Breast epithelium (tissue), 4 donors: ENCODE measurements at regions not wholly inside any gene's neighbourhood (a gene's known extent, or its start where the extent isn't known, plus 50 kb on each side); places are given as distances from the start of the nearest gene placed in this dataset.

Experiments used
- DNase-seq, 2 donors: peaks; one replicate each; pipeline ENCODE4 v3.0.0-alpha.2; 2019; ENCODE audit warnings: low spot score in 2 of 2
- H3K27ac ChIP-seq, 2 donors: fragments of 200-600 bp; sonication (generic) in 1 of 2; one replicate each; pipeline ENCODE4 v1.5.1; 2016 to 2019; ENCODE audit warnings: mild to moderate bottlenecking in 1 of 2
- H3K27me3 ChIP-seq, 2 donors: fragments of 200-600 bp; sonication (generic) in 1 of 2; one replicate each; pipeline versions ENCODE4 v1.5.1 to v1.6.0; 2017 to 2019; ENCODE audit warnings: control low read depth in 1 of 2, mild to moderate bottlenecking in 1 of 2
- H3K36me3 ChIP-seq: fragments of 200-600 bp; one replicate; pipeline ENCODE4 v1.5.1; 2019
- H3K4me1 ChIP-seq, 2 donors: fragments of 200-600 bp; sonication (generic); one replicate each; pipeline ENCODE4 v1.5.1; 2016 to 2019; ENCODE audit warnings: control low read depth in 1 of 2
- H3K4me3 ChIP-seq, 3 donors: fragments of 200-600 bp; sonication (generic); 1 replicate in 2 of 3; 2 replicates in 1 of 3; pipeline ENCODE4 v1.5.1; 2016 to 2019; ENCODE audit warnings: mild to moderate bottlenecking in 3 of 3, moderate library complexity in 2 of 3
- H3K9me3 ChIP-seq, 2 donors: fragments of 200-600 bp; sonication (generic) in 1 of 2; one replicate each; pipeline ENCODE4 v1.5.1; 2016 to 2019; ENCODE audit warnings: control low read depth in 1 of 2
- CTCF ChIP-seq, 3 donors: fragments of 450-650 bp; IDR thresholded peaks; one replicate each; pipeline ENCODE4 v1.5.1; 2016 to 2017; ENCODE audit warnings: antibody characterized with exemption in 3 of 3, mild to moderate bottlenecking in 3 of 3, moderate library complexity in 3 of 3
- POLR2A ChIP-seq: fragments of 450-650 bp; IDR thresholded peaks from one replicate; pipeline ENCODE4 v1.6.1; 2016; ENCODE audit warnings: antibody characterized with exemption, mild to moderate bottlenecking, moderate library complexity
- POLR2AphosphoS5 ChIP-seq, 3 donors: sonication (generic); formaldehyde crosslinking; IDR thresholded peaks; one replicate each; pipeline ENCODE4 v1.6.1; 2017; ENCODE audit warnings: antibody characterized with exemption in 3 of 3
- intact Hi-C: fragments of 100-400 bp; cut with DNase I; formaldehyde crosslinking; loops from one replicate; pipeline ENCODE4 v1.15.1; 2023; ENCODE audit warnings: low total_unique reads

- Histone ChIP-seq H3K4me1 (no peaks in the 10 kb centered on the region), H3K9me3 (no peaks in the 10 kb centered on the region), H3K4me3 (no peak overlapping the region), H3K27ac (no peak overlapping the region), H3K36me3 (no peaks in the 10 kb centered on the region), H3K27me3 (no peaks in the 10 kb centered on the region)
- intact Hi-C loops = no loop called here
- no peak for DNase-seq
- no peak for TF ChIP-seq POLR2A
These were observed 313.6 kb upstream of the CDH20 start for GRCh38 chr18:61019338-61020301.

- intact Hi-C loops = no loop called here
- TF ChIP-seq POLR2AphosphoS5 (IDR thresholded peaks at IDR 0.05) = no peak
- TF ChIP-seq CTCF (IDR thresholded peaks at IDR 0.05) = no peak
- no peak for TF ChIP-seq POLR2A
- no peak for DNase-seq
- H3K36me3 ChIP-seq = no peaks in the 10 kb centered on the region
- no peaks in the 10 kb centered on the region for H3K4me1 ChIP-seq
- no peak overlapping the region for H3K27ac ChIP-seq
- H3K9me3 ChIP-seq = no peaks in the 10 kb centered on the region
- H3K27me3 ChIP-seq = no peaks in the 10 kb centered on the region
- no peak overlapping the region for H3K4me3 ChIP-seq
These were observed 307.6 kb upstream of the CDH20 start for GRCh38 chr18:61025596-61025995.

GRCh38 chr18:61031626-61032025 is 301.6 kb upstream of the CDH20 start:
- Histone ChIP-seq H3K4me3 (no peak overlapping the region), H3K4me1 (no peaks in the 10 kb centered on the region), H3K27ac (no peak overlapping the region)

GRCh38 chr18:61034580-61034979 is 298.6 kb upstream of the CDH20 start:
- no peak for DNase-seq
- no peaks in the 10 kb centered on the region for H3K27me3 ChIP-seq
- no peaks in the 10 kb centered on the region for H3K36me3 ChIP-seq
- no peaks in the 10 kb centered on the region for H3K4me1 ChIP-seq
- no peak overlapping the region for H3K4me3 ChIP-seq
- H3K9me3 ChIP-seq = no peaks in the 10 kb centered on the region
- intact Hi-C loops = loop anchor here (5.0 kb wide), 1 partner anchor 58 kb away; no protein-coding TSS in a partner anchor
- TF ChIP-seq POLR2A (no peak), CTCF (IDR thresholded peaks at IDR 0.05) (no peak), POLR2AphosphoS5 (IDR thresholded peaks at IDR 0.05) (no peak)
- H3K27ac ChIP-seq = no peak overlapping the region

More at GRCh38 chr18:61031626-61032025, 301.6 kb upstream of the CDH20 start:
- H3K9me3 ChIP-seq = no peaks in the 10 kb centered on the region
- intact Hi-C loops = loop anchor here (5.0 kb wide), 1 partner anchor 61 kb away; no protein-coding TSS in a partner anchor
- DNase-seq = no peak
- no peaks in the 10 kb centered on the region for H3K27me3 ChIP-seq
- TF ChIP-seq CTCF (IDR thresholded peaks at IDR 0.05) (no peak), POLR2A (no peak), POLR2AphosphoS5 (IDR thresholded peaks at IDR 0.05) (no peak)
- H3K36me3 ChIP-seq = no peaks in the 10 kb centered on the region

GRCh38 chr18:61039251-61039650 is 294.0 kb upstream of the CDH20 start:
- TF ChIP-seq POLR2A = no peak
- TF ChIP-seq CTCF (IDR thresholded peaks at IDR 0.05) = no peak
- TF ChIP-seq POLR2AphosphoS5 (IDR thresholded peaks at IDR 0.05) = no peak
- Histone ChIP-seq H3K4me1 (no peaks in the 10 kb centered on the region), H3K27me3 (no peaks in the 10 kb centered on the region), H3K36me3 (no peaks in the 10 kb centered on the region), H3K27ac (no peak overlapping the region), H3K4me3 (no peak overlapping the region), H3K9me3 (no peaks in the 10 kb centered on the region)
- intact Hi-C loops = no loop called here
- DNase-seq = no peak
